Activated B cell treated with CpG ODN at 0.5 μM for 24 hours (primary cell): ENCODE measurements at regions not wholly inside any gene's neighbourhood (a gene's known extent, or its start where the extent isn't known, plus 50 kb on each side); places are given as distances from the start of the nearest gene placed in this dataset.

Experiments used
- ATAC-seq: fragments of 200-7000 bp; cut with Tn5 transposase; one replicate; pipeline ENCODE4 v1.10.0; 2021; ENCODE audit warnings: low read depth, mild to moderate bottlenecking, moderate library complexity
- CTCF ChIA-PET: fragments of 350-600 bp; sonication (Branson Sonifier 250); formaldehyde crosslinking; loops from one replicate; lab custom pipeline; 2021; ENCODE audit warnings: antibody characterized with exemption; lab: Charles Lee
- POLR2A ChIA-PET: fragments of 350-600 bp; sonication (Branson Sonifier 250); formaldehyde crosslinking; loops from one replicate; lab custom pipeline; 2021; ENCODE audit warnings: antibody characterized with exemption; lab: Charles Lee
- DNase-seq: peaks from one replicate; pipeline ENCODE4 v3.0.0; 2022
- H3K27ac Mint-ChIP-seq: one replicate; pipeline ENCODE4 v1.8.0; 2020; ENCODE audit warnings: mixed read lengths
- H3K27me3 Mint-ChIP-seq: one replicate; pipeline ENCODE4 v1.8.0; 2021; ENCODE audit warnings: mixed read lengths
- H3K36me3 Mint-ChIP-seq: one replicate; pipeline ENCODE4 v1.8.0; 2021; ENCODE audit warnings: low read depth, mixed read lengths
- H3K4me1 Mint-ChIP-seq: one replicate; pipeline ENCODE4 v1.8.0; 2021; ENCODE audit warnings: mixed read lengths
- H3K4me3 Mint-ChIP-seq: one replicate; pipeline ENCODE4 v1.8.0; 2020; ENCODE audit warnings: mild to moderate bottlenecking, mixed read lengths
- H3K9me3 Mint-ChIP-seq: one replicate; pipeline ENCODE4 v1.8.0; 2020; ENCODE audit warnings: mixed read lengths
- intact Hi-C: fragments of 100-400 bp; cut with micrococcal nuclease; formaldehyde crosslinking; loops from one replicate; pipeline ENCODE4 v1.15.1; 2024
- TF ChIP-seq, protein P1 (sequence below): fragments of 200-600 bp; IDR thresholded peaks from one replicate; pipeline ENCODE4 v1.8.0; 2022; ENCODE audit warnings: antibody characterized with exemption, mild to moderate bottlenecking

DNA sequence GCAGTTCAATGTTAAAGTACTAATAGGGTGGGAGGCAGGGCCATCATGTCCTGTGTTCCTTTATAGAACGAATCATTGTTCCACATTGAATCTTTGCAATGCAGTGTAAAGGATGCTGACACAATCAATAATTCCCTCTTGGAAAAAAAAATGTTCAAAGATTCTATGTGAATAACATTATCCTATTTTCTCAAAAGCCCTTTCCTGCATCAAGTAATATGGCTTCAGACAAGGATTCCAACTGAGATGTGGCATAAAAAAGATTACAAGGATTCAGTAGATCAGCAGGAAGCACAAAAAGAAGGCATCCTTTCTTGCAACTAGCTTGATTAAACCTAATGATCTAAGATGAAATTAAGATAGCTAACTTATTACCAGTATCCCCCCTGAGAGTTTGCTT, 454.0 kb upstream of the CADM2 start:
- Mint-ChIP-seq H3K27me3 (no peaks in the 10 kb centered on the region), H3K36me3 (no peaks in the 10 kb centered on the region), H3K9me3 (peaks cover 13% of the 10 kb centered on the region), H3K27ac (no peak overlapping the region), H3K4me3 (no peak overlapping the region), H3K4me1 (no peaks in the 10 kb centered on the region)
- CTCF ChIA-PET: no interaction called here
- DNase-seq (no peak), ATAC-seq (no peak)
- POLR2A ChIA-PET: no interaction called here
- TF ChIP-seq, protein P1, sequence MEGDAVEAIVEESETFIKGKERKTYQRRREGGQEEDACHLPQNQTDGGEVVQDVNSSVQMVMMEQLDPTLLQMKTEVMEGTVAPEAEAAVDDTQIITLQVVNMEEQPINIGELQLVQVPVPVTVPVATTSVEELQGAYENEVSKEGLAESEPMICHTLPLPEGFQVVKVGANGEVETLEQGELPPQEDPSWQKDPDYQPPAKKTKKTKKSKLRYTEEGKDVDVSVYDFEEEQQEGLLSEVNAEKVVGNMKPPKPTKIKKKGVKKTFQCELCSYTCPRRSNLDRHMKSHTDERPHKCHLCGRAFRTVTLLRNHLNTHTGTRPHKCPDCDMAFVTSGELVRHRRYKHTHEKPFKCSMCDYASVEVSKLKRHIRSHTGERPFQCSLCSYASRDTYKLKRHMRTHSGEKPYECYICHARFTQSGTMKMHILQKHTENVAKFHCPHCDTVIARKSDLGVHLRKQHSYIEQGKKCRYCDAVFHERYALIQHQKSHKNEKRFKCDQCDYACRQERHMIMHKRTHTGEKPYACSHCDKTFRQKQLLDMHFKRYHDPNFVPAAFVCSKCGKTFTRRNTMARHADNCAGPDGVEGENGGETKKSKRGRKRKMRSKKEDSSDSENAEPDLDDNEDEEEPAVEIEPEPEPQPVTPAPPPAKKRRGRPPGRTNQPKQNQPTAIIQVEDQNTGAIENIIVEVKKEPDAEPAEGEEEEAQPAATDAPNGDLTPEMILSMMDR: no peak
- intact Hi-C loops: no loop called here

DNA sequence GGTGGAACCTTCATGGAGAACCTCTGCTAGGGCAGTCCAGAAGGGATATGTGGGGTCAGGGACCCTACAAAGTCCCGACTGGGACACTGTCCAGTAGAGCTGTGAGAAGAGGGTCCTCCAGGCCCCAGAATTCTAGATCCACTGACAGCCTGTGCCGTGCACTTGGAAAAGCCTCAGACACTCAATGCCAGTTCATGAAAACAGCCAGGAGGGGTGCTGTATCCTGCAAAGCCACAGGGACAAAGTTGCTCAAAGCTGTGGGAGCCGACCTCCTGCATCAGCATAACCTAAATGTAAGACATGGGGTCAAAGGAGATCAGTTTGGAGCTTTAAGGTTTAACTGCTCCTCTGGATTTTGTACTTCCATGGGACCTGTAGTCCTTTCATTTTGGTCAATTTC, 448.8 kb upstream of the CADM2 start:
- H3K36me3 Mint-ChIP-seq: no peaks in the 10 kb centered on the region
- CTCF ChIA-PET: no interaction called here
- H3K4me1 Mint-ChIP-seq: no peaks in the 10 kb centered on the region
- TF ChIP-seq, protein P1: no peak
- H3K27ac Mint-ChIP-seq: no peak overlapping the region
- POLR2A ChIA-PET: no interaction called here
- peaks cover 12% of the 10 kb centered on the region for H3K9me3 Mint-ChIP-seq
- DNase-seq: no peak
- H3K27me3 Mint-ChIP-seq: no peaks in the 10 kb centered on the region
- no peak for ATAC-seq
- H3K4me3 Mint-ChIP-seq: no peak overlapping the region
- intact Hi-C loops: no loop called here

DNA sequence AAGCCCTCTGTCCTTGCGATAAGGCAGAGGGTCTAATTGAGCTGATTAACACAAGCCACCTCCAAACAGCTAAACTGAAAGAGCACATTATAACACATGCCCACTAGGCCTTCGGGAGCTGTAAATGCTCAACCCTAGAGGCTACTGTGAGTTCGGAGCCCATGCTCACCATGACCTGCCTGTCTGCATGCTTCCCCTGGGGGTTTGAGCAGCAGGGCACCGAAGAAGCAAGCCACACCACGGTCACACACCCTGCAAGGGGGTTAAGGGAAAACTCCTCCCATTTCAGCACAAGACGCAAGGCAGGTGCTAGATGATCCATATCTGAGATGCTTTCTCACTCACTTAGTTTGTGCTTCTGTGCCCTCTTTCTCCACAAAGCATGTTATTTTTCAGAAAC, 435.9 kb upstream of the CADM2 start:
- CTCF ChIA-PET: no interaction called here
- ATAC-seq: no peak
- H3K4me1 Mint-ChIP-seq: no peaks in the 10 kb centered on the region
- POLR2A ChIA-PET: no interaction called here
- intact Hi-C loops: no loop called here
- no peaks in the 10 kb centered on the region for H3K27me3 Mint-ChIP-seq
- no peak overlapping the region for H3K4me3 Mint-ChIP-seq
- no peaks in the 10 kb centered on the region for H3K36me3 Mint-ChIP-seq
- TF ChIP-seq, protein P1: no peak
- H3K9me3 Mint-ChIP-seq: peaks cover 2% of the 10 kb centered on the region
- H3K27ac Mint-ChIP-seq: no peak overlapping the region
- no peak for DNase-seq

DNA sequence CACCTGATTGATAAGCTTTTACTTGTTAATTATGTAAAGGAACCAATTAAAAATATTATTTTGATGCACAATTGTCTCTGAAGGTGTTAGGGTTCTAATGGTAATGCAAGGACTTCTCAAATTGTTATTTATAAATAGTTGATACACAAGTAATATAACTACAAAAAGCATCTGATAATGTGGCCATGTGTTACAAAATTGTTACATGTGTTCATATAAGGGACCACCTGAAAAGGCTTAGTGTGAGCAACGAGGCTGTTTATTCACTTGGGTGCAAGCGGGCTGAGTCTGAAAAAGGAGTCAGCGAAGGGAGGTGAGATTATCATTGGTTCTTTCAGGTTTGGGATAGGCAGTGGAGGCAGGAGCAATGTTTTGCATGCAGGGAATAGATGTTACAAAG, 421.9 kb upstream of the CADM2 start:
- ChIA-PET CTCF (no interaction called here), POLR2A (no interaction called here)
- TF ChIP-seq, protein P1: no peak
- Mint-ChIP-seq H3K36me3 (no peaks in the 10 kb centered on the region), H3K27me3 (no peaks in the 10 kb centered on the region), H3K4me1 (no peaks in the 10 kb centered on the region), H3K27ac (no peak overlapping the region), H3K9me3 (peaks cover 18% of the 10 kb centered on the region), H3K4me3 (no peak overlapping the region)
- no peak for ATAC-seq
- intact Hi-C loops: no loop called here
- no peak for DNase-seq

DNA sequence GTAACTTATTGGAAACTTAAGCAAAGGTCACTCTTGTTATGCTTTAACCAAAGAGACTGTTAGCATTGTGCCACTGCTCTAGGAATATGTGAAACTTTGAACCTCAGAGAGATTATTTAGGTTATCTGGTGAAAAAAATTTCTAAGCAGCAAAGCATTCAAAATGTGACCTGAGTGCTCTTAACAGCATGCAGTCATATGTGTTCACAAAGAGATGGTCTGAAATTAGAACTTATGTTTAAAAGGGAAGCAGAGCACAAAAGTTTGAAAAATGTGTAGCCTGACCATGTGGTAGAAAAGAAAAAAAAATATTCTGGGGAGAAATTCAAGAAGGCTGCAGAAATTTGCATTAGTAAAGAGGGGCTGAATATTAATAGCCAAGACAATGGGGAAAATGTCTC, 420.2 kb upstream of the CADM2 start:
- no peak overlapping the region for H3K27ac Mint-ChIP-seq
- H3K4me3 Mint-ChIP-seq: no peak overlapping the region
- intact Hi-C loops: no loop called here
- DNase-seq: no peak
- no peak for ATAC-seq
- TF ChIP-seq, protein P1: no peak
- peaks cover 13% of the 10 kb centered on the region for H3K9me3 Mint-ChIP-seq
- H3K27me3 Mint-ChIP-seq: no peaks in the 10 kb centered on the region
- no peaks in the 10 kb centered on the region for H3K36me3 Mint-ChIP-seq
- no peaks in the 10 kb centered on the region for H3K4me1 Mint-ChIP-seq
- CTCF ChIA-PET: no interaction called here
- POLR2A ChIA-PET: no interaction called here
